Liver (tissue), 3 donors: ENCODE measurements at regions not wholly inside any gene's neighbourhood (a gene's known extent, or its start where the extent isn't known, plus 50 kb on each side); places are given as distances from the start of the nearest gene placed in this dataset.

Experiments used
- EGR1 ChIP-seq, 2 donors: IDR thresholded peaks; 2 replicates each; pipeline ENCODE4 v1.6.1; 2016 to 2018; ENCODE audit warnings: antibody characterized with exemption in 2 of 2, low read depth in 2 of 2
- JUND ChIP-seq, 2 donors: IDR thresholded peaks; 2 replicates each; pipeline ENCODE4 v1.6.1; 2016; ENCODE audit warnings: antibody characterized with exemption in 2 of 2
- RAD21 ChIP-seq, 2 donors: IDR thresholded peaks; 2 replicates each; pipeline ENCODE4 v1.6.1; 2016; ENCODE audit warnings: antibody characterized with exemption in 2 of 2, mild to moderate bottlenecking in 2 of 2
- RXRA ChIP-seq, 2 donors: IDR thresholded peaks; 2 replicates each; pipeline ENCODE4 v1.6.1; 2017 to 2018; ENCODE audit warnings: antibody characterized with exemption in 2 of 2, mild to moderate bottlenecking in 1 of 2
- SP1 ChIP-seq: IDR thresholded peaks from 2 replicates; pipeline ENCODE4 v1.6.1; 2018; ENCODE audit warnings: antibody characterized with exemption, mild to moderate bottlenecking
- YY1 ChIP-seq: IDR thresholded peaks from 2 replicates; pipeline ENCODE4 v1.6.1; 2016; ENCODE audit warnings: antibody characterized with exemption, mild to moderate bottlenecking
- TF ChIP-seq, protein P1 (sequence below): fragments of 150-350 bp; IDR thresholded peaks from 2 replicates; pipeline ENCODE4 v1.5.1; 2017; ENCODE audit warnings: improper control_type of control experiment, low read depth, low read length; ENCODE audit not compliant: missing input control
- TF ChIP-seq, protein P2 (sequence below): IDR thresholded peaks from 2 replicates; pipeline ENCODE4 v1.6.1; 2016; ENCODE audit warnings: antibody characterized with exemption
- TF ChIP-seq, protein P3 (sequence below): IDR thresholded peaks from 2 replicates; pipeline ENCODE4 v1.6.1; 2016; ENCODE audit warnings: antibody characterized with exemption
- donor health status: healthy.
- donor health status: healthy.

DNA sequence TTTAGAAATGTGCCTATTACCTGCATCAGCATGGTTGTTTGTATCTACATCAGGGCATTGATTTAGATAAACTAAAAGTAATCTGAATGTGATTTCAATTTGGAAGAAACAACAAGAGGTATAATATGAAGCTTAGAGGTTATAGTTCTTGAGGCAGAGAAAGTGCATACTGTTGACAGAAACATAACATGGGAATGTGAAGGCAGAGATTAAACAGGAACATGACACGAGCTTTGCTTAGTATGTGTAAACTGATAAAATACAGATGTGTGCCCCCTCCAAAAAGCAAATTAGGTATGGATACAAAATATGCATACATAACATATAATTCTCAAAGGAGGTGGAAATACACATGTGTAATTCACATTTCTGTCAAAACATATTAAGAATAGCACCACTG, 1180.2 kb upstream of the ADGRL3 start:
- TF ChIP-seq, protein P1, sequence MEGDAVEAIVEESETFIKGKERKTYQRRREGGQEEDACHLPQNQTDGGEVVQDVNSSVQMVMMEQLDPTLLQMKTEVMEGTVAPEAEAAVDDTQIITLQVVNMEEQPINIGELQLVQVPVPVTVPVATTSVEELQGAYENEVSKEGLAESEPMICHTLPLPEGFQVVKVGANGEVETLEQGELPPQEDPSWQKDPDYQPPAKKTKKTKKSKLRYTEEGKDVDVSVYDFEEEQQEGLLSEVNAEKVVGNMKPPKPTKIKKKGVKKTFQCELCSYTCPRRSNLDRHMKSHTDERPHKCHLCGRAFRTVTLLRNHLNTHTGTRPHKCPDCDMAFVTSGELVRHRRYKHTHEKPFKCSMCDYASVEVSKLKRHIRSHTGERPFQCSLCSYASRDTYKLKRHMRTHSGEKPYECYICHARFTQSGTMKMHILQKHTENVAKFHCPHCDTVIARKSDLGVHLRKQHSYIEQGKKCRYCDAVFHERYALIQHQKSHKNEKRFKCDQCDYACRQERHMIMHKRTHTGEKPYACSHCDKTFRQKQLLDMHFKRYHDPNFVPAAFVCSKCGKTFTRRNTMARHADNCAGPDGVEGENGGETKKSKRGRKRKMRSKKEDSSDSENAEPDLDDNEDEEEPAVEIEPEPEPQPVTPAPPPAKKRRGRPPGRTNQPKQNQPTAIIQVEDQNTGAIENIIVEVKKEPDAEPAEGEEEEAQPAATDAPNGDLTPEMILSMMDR = no peak
- TF ChIP-seq YY1 (no peak), RXRA (IDR thresholded peaks at IDR 0.05) (no peak), SP1 (no peak), RAD21 (IDR thresholded peaks at IDR 0.05) (no peak), EGR1 (IDR thresholded peaks at IDR 0.05; ENCODE audit: low read depth in 2 of 2) (no peak), JUND (IDR thresholded peaks at IDR 0.05) (no peak)
- TF ChIP-seq, protein P2, sequence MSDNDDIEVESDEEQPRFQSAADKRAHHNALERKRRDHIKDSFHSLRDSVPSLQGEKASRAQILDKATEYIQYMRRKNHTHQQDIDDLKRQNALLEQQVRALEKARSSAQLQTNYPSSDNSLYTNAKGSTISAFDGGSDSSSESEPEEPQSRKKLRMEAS = no peak
- TF ChIP-seq, protein P3, sequence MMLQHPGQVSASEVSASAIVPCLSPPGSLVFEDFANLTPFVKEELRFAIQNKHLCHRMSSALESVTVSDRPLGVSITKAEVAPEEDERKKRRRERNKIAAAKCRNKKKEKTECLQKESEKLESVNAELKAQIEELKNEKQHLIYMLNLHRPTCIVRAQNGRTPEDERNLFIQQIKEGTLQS = no peak
